NCI-H2227 (cell line): ENCODE measurements at regions not wholly inside any gene's neighbourhood (a gene's known extent, or its start where the extent isn't known, plus 50 kb on each side); places are given as distances from the start of the nearest gene placed in this dataset.
"Not testable (repeated sequence)": the region's sequence is repeated elsewhere in the genome, so short reads cannot be mapped to it uniquely, and the experiment has no call there.

Experiments
- DNase-seq: peaks from one replicate; lab custom pipeline; 2025; ENCODE audit not compliant: unreplicated experiment; lab: John Stamatoyannopoulos, UW

DNA sequence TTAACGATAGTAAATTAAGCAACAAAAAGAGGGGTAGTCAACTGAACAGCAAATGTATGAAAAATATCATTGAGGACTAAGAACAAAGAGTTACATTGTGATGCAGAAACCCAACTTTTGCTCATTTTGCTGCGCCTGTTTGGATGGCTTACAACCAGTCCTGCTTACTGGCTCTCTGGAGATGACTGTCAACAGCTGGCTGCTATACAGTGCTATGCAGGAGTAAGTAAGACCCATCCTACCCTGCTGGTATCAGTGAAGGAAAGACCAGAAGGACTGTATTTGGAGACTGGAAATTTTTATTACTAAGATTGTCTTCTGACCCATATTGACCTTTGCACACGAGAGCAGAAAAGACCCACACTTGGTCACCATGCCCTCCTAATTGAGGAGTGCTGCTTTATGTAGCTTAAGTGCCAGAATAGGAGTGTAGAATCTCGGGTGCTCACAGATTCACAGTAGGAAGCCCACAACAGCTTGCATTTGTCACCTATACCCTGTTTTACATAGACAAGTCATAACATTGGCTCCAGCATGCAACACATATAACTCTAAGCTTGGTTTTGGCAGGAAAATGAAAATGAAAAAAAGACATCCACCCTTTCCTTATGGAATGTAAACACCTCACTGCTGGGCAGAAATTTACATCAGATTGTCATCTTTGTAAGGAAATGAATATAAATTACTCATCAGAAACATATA is 1915.0 kb upstream of the CELF4 start:
- DNase-seq, result no peak

DNA sequence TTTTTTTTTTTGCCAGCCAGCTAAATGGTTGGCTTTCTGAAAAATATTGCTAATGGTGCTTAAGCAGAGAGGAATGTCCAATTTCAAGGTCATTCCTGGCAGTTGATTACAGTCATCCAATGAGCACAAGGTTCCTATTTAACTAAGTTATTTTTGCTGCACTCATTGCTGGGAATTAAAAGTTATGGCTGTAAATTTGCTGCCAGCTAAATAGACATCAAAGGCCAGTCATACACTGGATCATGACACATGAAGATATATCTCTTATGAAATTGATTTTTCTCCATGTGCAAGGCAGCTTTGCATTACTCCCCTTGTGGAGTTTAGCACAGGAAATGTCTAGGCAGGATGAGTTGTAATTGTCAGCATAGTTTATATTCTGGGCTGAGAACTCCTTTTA is 1898.4 kb upstream of the CELF4 start:
- no peak for DNase-seq

DNA sequence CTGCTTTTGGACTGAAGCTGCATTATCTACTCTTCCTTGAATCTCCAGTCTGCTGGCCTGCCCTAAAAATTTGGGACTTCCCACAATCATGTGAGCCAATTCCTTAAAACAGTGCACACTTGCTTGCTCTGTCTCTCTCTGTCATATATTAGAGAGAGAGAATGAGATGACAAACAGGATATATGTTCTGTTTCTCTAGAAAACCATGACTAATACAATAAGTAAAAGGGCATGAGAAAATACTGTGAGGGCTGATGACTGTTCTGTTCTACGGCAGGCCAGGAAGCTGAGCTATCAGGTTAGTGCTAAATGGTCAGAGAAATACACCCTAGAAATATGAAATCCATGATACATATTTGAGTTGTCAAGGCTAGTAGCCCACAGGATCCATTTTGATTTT is 1896.8 kb upstream of the CELF4 start:
- no peak for DNase-seq

DNA sequence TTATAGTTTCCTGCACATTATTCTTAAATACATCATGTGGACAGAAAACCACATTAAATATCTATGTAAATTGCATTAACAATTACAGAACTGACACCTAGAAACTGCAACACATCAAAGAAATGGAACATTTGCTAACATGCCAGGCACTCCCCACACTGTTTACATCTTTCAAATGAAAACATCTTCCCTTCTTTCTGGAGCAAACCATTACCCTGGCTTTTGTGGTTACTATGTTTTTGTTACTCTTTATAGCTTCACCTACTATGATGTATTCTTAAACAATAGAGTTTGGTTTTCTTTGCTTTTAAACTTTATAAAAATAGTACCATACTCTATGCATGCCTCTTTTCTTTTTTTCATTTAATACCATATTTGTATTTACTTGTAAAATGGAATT is 1894.5 kb upstream of the CELF4 start:
- no peak for DNase-seq

DNA sequence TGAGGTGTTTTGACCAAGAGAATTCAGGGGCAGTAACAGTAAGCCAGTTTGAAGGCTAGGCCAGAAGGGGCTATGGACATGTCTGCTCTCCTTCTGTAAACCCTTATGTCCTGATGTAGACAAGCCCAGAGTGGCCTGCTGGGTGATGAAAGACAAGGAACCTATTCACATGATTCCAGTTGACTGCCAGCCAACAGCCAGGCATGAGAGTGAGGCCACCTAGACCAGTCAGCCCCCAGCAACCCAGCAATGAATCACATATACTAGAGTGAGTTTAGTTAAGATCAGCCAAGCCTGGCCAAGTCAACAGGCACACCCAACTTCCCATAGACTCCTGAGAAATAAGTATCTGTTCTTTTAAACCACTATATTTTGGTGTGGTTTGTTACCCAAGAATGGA is 1889.7 kb upstream of the CELF4 start:
- no peak for DNase-seq

DNA sequence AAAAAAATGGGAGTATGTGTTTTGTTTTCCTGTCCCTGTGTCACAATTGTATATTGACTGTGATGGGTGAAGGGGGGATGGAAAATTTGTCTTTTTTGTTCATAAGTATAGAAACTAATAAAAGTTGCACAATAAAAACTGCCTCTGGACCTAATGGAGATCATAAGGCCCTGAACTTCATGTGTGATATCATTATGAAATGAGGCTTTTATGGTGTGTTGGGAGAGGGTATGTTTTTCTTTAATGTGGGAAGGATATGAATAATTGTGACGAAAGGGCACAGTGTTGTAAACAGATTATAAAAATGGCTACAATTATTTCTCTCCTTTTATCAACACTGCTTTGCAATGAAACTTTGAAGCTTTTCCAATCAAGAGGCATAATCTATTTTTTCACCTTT is 1889.3 kb upstream of the CELF4 start:
- no peak for DNase-seq

DNA sequence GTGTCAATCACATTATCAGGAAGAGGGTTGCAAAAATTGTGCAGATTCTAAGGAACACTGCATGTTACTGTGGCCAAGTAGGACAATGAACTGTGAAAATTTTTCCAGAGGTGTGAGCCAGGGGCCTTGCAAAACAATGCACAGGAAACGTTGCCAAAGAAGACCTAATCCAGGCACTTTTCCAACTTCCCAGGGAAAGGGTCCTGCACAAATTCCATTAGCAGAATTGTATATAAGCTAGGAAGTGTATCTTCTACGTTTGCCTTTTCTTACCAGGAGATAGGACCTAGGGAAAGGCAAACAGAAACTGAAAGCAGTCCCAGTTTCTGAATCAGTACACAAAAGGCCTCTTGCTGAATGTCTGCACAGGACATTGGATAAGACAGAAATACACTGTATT is 1888.3 kb upstream of the CELF4 start:
- DNase-seq, result no peak

DNA sequence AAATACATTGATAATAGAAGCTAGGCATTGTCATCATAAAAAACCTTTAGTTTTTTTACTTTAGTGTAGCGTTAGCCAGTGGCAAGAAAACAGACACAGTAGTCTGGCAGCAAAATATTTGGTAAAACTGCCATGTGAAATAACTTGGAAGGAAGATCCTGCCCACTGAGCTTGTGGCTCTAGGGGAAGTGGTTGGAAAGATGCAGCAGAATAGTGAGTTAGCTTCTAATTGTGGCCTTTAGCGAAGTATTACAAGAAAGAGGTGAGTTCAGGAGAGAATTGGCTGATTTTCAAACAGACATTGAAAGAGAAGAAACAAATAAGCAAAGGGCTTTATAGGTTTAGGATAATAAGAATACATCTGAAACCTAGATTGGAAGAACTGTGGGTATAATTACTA is 1887.8 kb upstream of the CELF4 start:
- no peak for DNase-seq

DNA sequence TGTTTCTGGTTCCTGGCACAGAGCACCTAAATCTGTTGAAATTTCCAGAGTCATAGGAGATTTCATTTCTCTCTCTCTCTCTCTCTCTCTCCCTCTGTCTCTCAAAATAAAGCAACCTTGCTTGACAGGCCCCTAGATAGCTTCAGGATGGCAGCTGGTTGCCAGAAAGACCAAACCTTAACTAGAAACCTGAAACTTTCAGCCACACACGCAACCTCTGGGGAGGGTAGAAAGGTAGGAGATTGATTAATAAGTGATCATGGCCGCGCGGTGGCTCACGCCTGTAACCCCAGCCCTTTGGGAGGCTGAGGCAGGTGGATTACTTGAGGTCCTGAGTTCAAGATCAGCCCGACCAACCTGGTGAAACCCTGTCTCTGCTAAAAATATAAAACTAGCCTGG is 1885.4 kb upstream of the CELF4 start:
- no peak for DNase-seq

DNA sequence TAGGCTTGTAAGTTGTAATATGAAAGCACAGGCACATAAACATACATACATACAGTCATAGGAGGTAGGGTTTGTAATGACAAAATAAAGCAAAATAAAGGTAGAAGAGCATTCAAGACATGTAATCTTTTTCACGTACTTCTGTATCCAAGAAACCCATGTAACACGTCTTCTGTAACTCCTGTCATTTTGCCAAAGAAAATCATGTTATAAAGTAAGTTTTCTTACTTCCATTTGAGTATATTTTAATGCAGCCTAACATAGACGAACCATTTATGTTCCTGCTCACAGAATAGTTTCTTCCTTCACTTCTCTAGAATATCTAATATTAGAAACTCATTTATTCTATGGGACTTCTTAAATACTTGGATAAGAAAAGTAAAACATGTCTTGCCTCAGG is 1884.0 kb upstream of the CELF4 start:
- DNase-seq, result no peak

DNA sequence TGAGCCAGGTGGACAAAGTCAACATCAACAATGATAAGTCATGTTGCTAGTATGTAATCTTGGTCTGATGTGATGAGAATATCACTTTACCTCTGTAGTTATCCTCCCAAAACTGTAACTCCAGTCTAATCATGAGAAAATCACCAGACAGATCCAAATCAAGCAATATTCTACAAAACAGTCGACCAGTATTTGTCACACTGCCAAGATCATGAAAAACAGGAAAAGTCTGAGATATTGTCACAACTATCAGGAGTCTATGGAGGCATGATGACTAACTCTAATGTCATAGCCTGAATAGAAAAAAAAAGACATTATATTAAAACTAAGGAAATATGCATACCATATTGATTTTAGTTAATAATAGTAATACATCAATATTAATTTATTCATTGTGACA is 1883.3 kb upstream of the CELF4 start:
- DNase-seq, result no peak

DNA sequence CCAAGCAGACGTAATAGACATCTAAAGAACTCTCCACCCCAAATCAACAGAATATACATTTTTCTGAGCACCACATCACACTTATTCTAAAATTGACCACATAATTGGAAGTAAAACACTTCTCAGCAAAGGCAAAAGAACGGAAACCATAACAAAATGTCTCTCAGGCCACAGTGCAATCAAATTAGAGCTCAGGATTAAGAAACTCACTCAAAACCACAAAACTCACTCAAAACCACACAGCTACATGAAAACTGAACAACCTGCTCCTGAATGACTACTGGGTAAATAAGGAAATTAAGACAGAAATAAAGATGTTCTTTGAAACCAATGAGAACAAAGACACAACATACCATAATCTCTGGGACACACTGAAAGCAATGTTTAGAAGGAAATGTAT is 1879.4 kb upstream of the CELF4 start:
- not testable (repeated sequence) for DNase-seq

DNA sequence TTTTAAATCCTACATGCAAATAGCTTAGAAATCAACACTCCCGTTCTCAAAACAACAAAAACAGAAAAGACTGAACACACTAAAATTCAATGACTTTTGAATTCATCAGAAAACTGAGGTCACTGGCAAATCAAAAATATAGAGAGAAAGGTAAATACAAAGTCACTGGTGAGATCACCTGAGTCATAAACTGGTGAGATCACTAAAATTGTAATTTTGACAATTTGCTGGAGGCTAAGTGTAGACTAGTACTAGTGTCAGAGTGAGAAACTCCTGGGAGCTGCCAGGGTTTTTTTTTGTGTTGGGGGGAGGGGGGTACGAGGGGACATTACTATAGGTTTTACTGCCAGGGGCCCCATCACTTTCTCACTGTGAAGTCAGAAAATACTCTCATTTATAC is 1876.0 kb upstream of the CELF4 start:
- DNase-seq, result no peak

DNA sequence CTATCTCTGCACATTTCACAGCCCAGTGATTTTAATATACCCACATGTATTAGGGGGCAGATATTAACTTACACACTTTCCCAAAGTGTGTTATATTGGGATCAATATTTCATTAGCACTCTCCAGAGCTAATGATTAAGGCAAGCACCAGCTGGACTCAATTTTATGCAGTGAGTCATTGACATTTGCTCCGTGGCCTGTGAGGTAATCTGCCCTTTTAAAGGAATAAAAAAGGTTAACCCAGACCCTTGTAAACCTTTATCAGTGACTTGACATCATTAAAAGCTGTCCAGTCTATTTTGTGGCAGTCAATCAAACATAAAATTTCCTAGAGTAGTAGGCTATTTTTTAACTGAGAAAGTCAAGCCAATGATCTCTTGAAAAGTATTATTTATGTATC is 1870.4 kb upstream of the CELF4 start:
- DNase-seq, result no peak

DNA sequence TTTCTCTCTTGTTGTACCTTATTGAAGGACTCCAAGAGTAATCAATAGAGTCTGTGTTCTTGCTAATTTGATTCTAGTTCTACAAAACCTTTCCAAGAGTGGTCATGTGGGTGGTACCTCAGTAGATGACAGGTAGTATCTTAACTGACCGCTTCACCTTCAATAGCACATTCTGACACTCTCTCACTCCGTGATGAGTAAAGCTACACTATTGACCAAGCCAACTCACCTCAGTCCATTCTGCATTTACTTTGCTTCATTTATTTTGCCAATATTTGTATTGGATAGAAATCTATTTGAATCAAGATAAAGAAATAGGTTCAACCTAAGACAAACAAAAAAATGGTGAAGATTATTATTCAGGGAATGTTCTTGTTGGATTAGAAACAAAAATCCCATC is 1869.6 kb upstream of the CELF4 start:
- no peak for DNase-seq

DNA sequence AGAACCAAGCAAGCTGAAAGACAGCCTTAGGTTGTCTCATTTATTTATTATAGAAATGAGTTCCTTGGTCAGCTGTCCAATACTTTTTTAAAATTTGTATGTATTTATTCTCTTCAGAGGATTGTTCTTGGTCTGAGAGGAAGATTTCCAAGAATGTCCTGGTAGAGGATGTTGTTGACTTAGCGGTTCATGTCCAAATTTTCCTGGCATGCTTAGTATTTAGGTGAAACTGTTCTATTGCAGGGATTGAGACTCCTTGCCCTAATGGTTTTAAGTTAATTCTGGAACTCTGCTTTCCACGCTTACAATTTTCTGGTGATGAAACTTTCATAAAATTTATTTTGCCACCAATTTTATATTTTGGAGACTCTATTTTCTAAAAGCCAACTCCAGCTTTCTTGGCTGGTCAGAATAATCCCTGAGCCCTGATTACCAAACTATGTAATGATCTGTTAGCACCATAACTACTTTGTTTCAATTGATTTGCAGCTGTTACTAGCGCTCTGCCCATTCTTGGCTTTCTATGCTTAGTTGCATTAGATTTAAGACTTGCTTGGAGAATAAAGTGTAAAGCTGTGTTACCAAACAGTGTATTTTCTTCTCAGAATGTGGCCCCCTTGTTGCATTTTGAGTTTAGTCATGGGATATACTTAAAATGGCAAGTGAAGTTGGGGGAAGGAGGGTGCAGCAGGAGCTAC is 1868.8 kb upstream of the CELF4 start:
- DNase-seq, result no peak

DNA sequence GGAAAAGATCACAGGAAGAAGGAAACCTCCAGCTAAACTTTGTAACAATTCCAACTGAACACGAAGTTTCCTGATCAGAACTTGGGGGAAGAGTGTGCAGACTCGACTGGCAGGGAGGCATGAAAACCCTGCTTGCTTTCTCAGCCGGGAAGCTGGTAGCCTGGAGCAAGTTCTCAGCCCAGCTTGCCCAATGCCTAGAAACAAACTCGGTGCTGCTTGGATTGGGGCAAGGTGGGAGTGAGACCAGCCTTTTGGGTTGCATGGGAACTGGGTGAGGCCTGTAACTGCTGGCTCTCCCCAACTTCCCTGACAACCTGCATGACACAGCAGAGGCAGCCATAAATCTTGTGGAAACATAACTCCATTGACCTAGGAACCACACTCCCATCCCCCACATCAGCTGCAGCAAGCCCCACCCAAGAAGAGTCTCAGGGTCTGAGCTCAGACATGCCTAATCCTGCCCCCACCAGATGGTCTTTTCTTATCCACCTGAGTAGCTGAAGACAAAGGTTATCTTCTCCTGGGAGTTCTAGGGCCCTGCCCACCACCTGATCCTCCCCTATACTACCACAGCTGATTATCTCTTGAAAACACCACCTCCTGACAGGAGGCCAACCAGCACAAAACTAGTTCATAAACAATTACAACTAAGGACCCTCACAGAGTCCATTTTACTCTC is 1859.7 kb upstream of the CELF4 start:
- DNase-seq, result no peak

DNA sequence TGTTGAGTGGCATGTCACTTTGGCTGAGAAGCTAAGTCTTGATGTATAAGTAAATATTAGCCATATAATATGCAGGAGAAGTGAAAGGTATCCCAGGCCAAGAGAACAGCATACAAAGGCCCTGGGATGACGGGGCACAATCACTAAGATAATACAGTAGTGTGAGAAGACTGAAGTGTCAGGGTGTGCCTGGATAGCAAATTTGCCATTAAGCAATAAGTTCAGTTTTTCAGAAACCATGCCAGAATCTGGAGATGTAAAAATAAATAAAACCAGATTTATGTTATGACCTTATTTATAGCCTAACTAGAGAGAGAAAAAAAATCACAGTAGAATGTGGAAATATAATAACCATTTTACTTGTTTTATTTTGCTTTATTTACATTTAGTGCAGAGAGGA is 1858.7 kb upstream of the CELF4 start:
- DNase-seq, result no peak

DNA sequence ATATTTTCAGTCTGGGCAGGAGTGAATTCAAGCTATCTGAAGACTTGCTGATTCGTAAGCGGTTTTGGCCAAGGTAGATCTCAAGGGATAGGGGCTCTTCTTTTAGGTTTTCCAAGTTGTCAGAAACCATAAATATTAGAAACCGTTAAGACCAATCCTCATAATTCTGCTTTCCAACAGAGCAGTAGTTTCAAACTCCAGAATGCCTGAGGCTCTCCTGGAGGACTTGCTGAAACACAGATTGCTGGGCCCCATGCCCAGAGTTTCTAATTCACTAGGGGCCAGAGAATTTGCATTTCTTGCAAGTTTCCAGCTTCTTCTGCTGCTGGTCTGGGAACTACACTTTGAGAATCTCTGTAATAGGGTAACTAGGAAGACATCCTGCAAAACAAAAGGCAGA is 1855.7 kb upstream of the CELF4 start:
- no peak for DNase-seq

DNA sequence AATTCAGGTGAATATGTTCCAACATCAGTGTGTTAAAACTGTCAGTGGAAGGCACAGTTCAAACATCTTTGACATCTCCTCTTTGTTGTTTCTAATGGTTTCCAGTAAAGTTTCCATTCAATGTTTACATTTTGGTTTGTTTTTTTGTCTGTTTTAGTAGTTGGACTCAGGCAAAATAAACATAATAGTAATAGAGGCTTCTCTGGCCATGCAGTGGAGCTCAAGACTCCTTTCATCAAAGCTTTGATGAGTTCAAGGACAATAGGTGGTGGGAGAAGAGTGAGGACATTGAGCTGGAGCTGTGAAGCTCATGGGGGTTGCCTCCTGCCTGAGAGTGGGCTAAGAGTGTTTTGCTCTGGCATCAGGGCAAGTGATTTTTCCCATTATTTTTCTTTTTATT is 1853.7 kb upstream of the CELF4 start:
- no peak for DNase-seq

DNA sequence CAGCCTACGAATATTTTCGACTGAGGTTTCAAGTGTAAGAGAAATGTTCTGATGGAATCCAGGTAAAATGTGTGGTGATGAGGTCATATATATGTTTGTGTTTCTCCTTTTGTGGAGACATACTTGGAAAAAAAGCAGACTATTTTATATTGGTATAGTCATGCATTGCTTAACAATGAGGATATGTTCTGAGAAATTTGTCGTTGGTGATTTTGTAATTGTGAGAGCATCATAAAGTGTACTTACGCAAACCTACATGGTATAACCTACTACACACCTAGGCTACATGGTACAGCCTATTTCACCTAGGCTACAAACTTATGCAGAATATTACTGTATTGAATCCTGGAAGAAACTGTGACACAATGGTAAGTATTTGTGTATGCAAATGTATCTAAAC is 1849.9 kb upstream of the CELF4 start:
- no peak for DNase-seq

DNA sequence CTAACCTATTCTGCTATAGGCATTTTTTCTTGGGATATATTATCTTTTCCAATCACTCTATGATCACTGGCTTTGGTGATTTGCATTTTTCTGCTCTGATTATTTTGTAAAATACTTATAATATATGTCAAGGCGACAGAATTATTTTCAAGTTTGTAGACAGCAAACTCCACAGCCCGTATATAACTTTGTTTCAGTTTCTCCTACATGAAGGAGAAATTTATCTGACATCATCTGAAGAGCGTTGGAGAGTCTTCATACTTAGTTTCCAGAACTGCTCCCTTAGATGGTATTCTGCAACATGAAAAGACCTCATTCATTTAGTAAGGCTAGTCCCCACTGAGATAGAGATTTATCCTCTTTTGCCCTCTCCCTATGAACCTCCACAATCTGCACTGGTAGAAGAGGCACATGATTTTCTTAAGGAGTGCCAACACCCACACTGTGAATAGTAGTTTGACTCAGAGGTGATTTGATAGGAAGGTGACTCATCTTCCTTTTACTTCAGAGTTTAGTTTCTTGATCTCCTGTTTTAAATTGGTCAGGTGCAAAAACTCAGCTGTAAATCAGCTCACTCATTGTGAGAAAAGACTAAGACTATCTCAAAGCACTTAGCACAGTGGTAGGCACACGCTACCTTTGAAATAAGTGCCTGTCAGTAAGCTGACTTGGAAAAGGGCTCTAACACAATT is 1848.6 kb upstream of the CELF4 start:
- DNase-seq, result no peak
